ENCODE measurements at regions not wholly inside any gene's neighbourhood (a gene's known extent, or its start where the extent isn't known, plus 50 kb on each side); places are given as distances from the start of the nearest gene placed in this dataset.
A peak's percentile ranks its signal among the peaks of the same experiment; 100 is the strongest.

- no peaks in the 10 kb centered on the region for H3K9me3 ChIP-seq (ENCODE audit: control insufficient read depth, insufficient read depth, low read depth, low read length)
- H3K27me3 ChIP-seq (ENCODE audit: control insufficient read depth, insufficient read depth, low read length) = no peaks in the 10 kb centered on the region
- H4K20me1 ChIP-seq (ENCODE audit: control insufficient read depth, extremely low read depth, insufficient read depth, low read length) = no peaks in the 10 kb centered on the region
- H2AFZ ChIP-seq (ENCODE audit: low read length) = no peak overlapping the region
- peak in 1 of 2 donors; percentile 83 for DNase-seq (ENCODE audit: low read depth in 2 of 2)
- no peak overlapping the region for H3K4me3 ChIP-seq (replicated peaks in 1 of 4; ENCODE audit: control extremely low read depth in 1 of 4, insufficient read depth in 1 of 4, low read depth in 3 of 4, low read length in 4 of 4)
- no peak for TF ChIP-seq CTCF (conservative IDR thresholded peaks at IDR 0.05 in 1 of 2, IDR thresholded peaks at IDR 0.05 in 1 of 2; ENCODE audit: low read depth in 1 of 2, low read length in 2 of 2)
- TF ChIP-seq EZH2 (IDR thresholded peaks at IDR 0.05; ENCODE audit: low read length, missing control alignments) = no peak
- H3K4me2 ChIP-seq (ENCODE audit: extremely low read depth, insufficient read depth, low read length) = no peak overlapping the region
- no peaks in the 10 kb centered on the region for H3K4me1 ChIP-seq (ENCODE audit: control insufficient read depth, extremely low read depth, insufficient read depth, low read length)
- no peak overlapping the region for H3K9ac ChIP-seq (ENCODE audit: insufficient read depth, low read length)
- H3K27ac ChIP-seq (ENCODE audit: insufficient read depth, low read length) = no peak overlapping the region
- H3K36me3 ChIP-seq (ENCODE audit: control insufficient read depth, insufficient read depth, low read length) = no peaks in the 10 kb centered on the region
- no peaks in the 10 kb centered on the region for H3K79me2 ChIP-seq (ENCODE audit: control insufficient read depth, insufficient read depth, low read length)
These were observed 634.2 kb upstream of the AUTS2 start for GRCh38 chr7:68964060-68964459.

- Histone ChIP-seq H3K9ac (ENCODE audit: insufficient read depth, low read length) (no peak overlapping the region), H3K36me3 (ENCODE audit: control insufficient read depth, insufficient read depth, low read length) (no peaks in the 10 kb centered on the region), H4K20me1 (ENCODE audit: control insufficient read depth, extremely low read depth, insufficient read depth, low read length) (no peaks in the 10 kb centered on the region), H3K27ac (ENCODE audit: insufficient read depth, low read length) (no peak overlapping the region), H3K27me3 (ENCODE audit: control insufficient read depth, insufficient read depth, low read length) (no peaks in the 10 kb centered on the region), H3K4me1 (ENCODE audit: control insufficient read depth, extremely low read depth, insufficient read depth, low read length) (no peaks in the 10 kb centered on the region), H3K79me2 (ENCODE audit: control insufficient read depth, insufficient read depth, low read length) (no peaks in the 10 kb centered on the region), H3K9me3 (ENCODE audit: control insufficient read depth, insufficient read depth, low read depth, low read length) (no peaks in the 10 kb centered on the region), H3K4me2 (ENCODE audit: extremely low read depth, insufficient read depth, low read length) (no peak overlapping the region), H3K4me3 (replicated peaks in 1 of 4; ENCODE audit: control extremely low read depth in 1 of 4, insufficient read depth in 1 of 4, low read depth in 3 of 4, low read length in 4 of 4) (no peak overlapping the region), H2AFZ (ENCODE audit: low read length) (no peak overlapping the region)
- no peak for DNase-seq (ENCODE audit: low read depth in 2 of 2)
- TF ChIP-seq CTCF (conservative IDR thresholded peaks at IDR 0.05 in 1 of 2, IDR thresholded peaks at IDR 0.05 in 1 of 2; ENCODE audit: low read depth in 1 of 2, low read length in 2 of 2) = no peak
- TF ChIP-seq EZH2 (IDR thresholded peaks at IDR 0.05; ENCODE audit: low read length, missing control alignments) = no peak
These were observed 632.9 kb upstream of the AUTS2 start for GRCh38 chr7:68965351-68965750.

- no peak overlapping the region for H2AFZ ChIP-seq (ENCODE audit: low read length)
- no peaks in the 10 kb centered on the region for H4K20me1 ChIP-seq (ENCODE audit: control insufficient read depth, extremely low read depth, insufficient read depth, low read length)
- no peaks in the 10 kb centered on the region for H3K4me1 ChIP-seq (ENCODE audit: control insufficient read depth, extremely low read depth, insufficient read depth, low read length)
- no peaks in the 10 kb centered on the region for H3K79me2 ChIP-seq (ENCODE audit: control insufficient read depth, insufficient read depth, low read length)
- no peak overlapping the region for H3K4me3 ChIP-seq (replicated peaks in 1 of 4; ENCODE audit: control extremely low read depth in 1 of 4, insufficient read depth in 1 of 4, low read depth in 3 of 4, low read length in 4 of 4)
- no peaks in the 10 kb centered on the region for H3K27me3 ChIP-seq (ENCODE audit: control insufficient read depth, insufficient read depth, low read length)
- no peak overlapping the region for H3K9ac ChIP-seq (ENCODE audit: insufficient read depth, low read length)
- no peaks in the 10 kb centered on the region for H3K9me3 ChIP-seq (ENCODE audit: control insufficient read depth, insufficient read depth, low read depth, low read length)
- no peak for DNase-seq (ENCODE audit: low read depth in 2 of 2)
- H3K4me2 ChIP-seq (ENCODE audit: extremely low read depth, insufficient read depth, low read length) = no peak overlapping the region
- TF ChIP-seq EZH2 (IDR thresholded peaks at IDR 0.05; ENCODE audit: low read length, missing control alignments) (no peak), CTCF (conservative IDR thresholded peaks at IDR 0.05 in 1 of 2, IDR thresholded peaks at IDR 0.05 in 1 of 2; ENCODE audit: low read depth in 1 of 2, low read length in 2 of 2) (no peak)
- H3K27ac ChIP-seq (ENCODE audit: insufficient read depth, low read length) = no peak overlapping the region
- no peaks in the 10 kb centered on the region for H3K36me3 ChIP-seq (ENCODE audit: control insufficient read depth, insufficient read depth, low read length)
These were observed 630.7 kb upstream of the AUTS2 start for GRCh38 chr7:68967598-68967997.

All from fibroblast of lung (primary cell).